ENCODE measurements at regions not wholly inside any gene's neighbourhood (a gene's known extent, or its start where the extent isn't known, plus 50 kb on each side); places are given as distances from the start of the nearest gene placed in this dataset.
"Not testable (repeated sequence)": the region's sequence is repeated elsewhere in the genome, so short reads cannot be mapped to it uniquely, and the experiment has no call there.

DNA sequence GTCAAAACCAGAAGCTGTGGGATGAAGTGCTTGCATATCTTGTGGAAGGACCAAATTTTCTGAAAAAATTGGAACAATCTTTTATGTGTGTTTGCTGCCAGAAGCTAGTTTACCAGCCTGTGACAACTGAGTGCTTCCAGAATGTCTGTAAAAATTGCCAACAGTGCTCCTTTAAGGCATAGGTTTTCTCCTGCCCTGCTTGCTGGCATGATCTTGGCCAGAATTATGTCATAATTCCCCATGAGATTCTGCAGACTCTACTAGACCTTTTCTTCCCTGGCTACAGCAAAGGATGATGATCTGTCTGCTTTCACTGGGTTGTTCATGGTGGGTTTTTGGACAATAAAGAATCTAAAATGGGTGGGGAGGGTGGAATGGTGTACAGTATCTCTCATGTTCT lies 196.3 kb upstream of the ZCCHC13 start:
- no peak overlapping the region for H3K27ac ChIP-seq (ENCODE audit: low read length in 2 of 2)
- Mint-ChIP-seq H3K9me3 (ENCODE audit: insufficient read depth) (no peaks in the 10 kb centered on the region), H3K4me3 (no peak overlapping the region), H3K27ac (no peak overlapping the region), H3K27me3 (no peaks in the 10 kb centered on the region), H3K4me1 (no peaks in the 10 kb centered on the region)
- no peak overlapping the region for H3K4me2 ChIP-seq (replicated peaks; ENCODE audit: low read depth, low read length, poor library complexity, severe bottlenecking)
- H3K36me3 ChIP-seq (replicated peaks in 1 of 2; ENCODE audit: control extremely low read depth in 1 of 2, control insufficient read depth in 1 of 2, extremely low read depth in 1 of 2, insufficient read depth in 2 of 2, low read length in 1 of 2) = no peaks in the 10 kb centered on the region
- intact Hi-C loops (cut with micrococcal nuclease) = no loop called here
- POLR2A ChIA-PET = no interaction called here
- H3K27me3 ChIP-seq (replicated peaks in 1 of 4; ENCODE audit: control extremely low read depth in 1 of 4, control insufficient read depth in 3 of 4, insufficient read depth in 4 of 4, low read length in 3 of 4) = no peaks in the 10 kb centered on the region
- no peak overlapping the region for H3K9ac ChIP-seq (ENCODE audit: low read length)
- no peak overlapping the region for H2AFZ ChIP-seq (ENCODE audit: insufficient read depth, low read depth, low read length, poor library complexity, severe bottlenecking)
- ATAC-seq (ENCODE audit: low read depth) (no peak), DNase-seq (no peak)
- H3K4me1 ChIP-seq (ENCODE audit: control insufficient read depth in 2 of 2, insufficient read depth in 2 of 2, low read length in 2 of 2) = no peaks in the 10 kb centered on the region
- TF ChIP-seq EZH2 (IDR thresholded peaks at IDR 0.05; ENCODE audit: borderline replicate concordance, insufficient read depth, low read depth, low read length, poor library complexity, severe bottlenecking) = no peak
- TF ChIP-seq, protein P1, sequence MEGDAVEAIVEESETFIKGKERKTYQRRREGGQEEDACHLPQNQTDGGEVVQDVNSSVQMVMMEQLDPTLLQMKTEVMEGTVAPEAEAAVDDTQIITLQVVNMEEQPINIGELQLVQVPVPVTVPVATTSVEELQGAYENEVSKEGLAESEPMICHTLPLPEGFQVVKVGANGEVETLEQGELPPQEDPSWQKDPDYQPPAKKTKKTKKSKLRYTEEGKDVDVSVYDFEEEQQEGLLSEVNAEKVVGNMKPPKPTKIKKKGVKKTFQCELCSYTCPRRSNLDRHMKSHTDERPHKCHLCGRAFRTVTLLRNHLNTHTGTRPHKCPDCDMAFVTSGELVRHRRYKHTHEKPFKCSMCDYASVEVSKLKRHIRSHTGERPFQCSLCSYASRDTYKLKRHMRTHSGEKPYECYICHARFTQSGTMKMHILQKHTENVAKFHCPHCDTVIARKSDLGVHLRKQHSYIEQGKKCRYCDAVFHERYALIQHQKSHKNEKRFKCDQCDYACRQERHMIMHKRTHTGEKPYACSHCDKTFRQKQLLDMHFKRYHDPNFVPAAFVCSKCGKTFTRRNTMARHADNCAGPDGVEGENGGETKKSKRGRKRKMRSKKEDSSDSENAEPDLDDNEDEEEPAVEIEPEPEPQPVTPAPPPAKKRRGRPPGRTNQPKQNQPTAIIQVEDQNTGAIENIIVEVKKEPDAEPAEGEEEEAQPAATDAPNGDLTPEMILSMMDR (IDR thresholded peaks at IDR 0.05) = no peak
- CTCF ChIA-PET = no interaction called here
- no peaks in the 10 kb centered on the region for H4K20me1 ChIP-seq (ENCODE audit: control insufficient read depth, insufficient read depth, low read length, poor library complexity, severe bottlenecking)
- peaks cover 0 to 10% (median 0%) of the 10 kb centered on the region in 3 donors for H3K9me3 ChIP-seq (ENCODE audit: control extremely low read depth in 1 of 3, control insufficient read depth in 2 of 3, insufficient read depth in 1 of 3, low read length in 2 of 3)
- no peak overlapping the region for H3K4me3 ChIP-seq (ENCODE audit: control extremely low read depth in 1 of 5, extremely low read depth in 1 of 5, insufficient read depth in 1 of 5, low read depth in 2 of 5, low read length in 4 of 5)
- H3K79me2 ChIP-seq (ENCODE audit: control insufficient read depth, insufficient read depth, low read length) = no peaks in the 10 kb centered on the region

DNA sequence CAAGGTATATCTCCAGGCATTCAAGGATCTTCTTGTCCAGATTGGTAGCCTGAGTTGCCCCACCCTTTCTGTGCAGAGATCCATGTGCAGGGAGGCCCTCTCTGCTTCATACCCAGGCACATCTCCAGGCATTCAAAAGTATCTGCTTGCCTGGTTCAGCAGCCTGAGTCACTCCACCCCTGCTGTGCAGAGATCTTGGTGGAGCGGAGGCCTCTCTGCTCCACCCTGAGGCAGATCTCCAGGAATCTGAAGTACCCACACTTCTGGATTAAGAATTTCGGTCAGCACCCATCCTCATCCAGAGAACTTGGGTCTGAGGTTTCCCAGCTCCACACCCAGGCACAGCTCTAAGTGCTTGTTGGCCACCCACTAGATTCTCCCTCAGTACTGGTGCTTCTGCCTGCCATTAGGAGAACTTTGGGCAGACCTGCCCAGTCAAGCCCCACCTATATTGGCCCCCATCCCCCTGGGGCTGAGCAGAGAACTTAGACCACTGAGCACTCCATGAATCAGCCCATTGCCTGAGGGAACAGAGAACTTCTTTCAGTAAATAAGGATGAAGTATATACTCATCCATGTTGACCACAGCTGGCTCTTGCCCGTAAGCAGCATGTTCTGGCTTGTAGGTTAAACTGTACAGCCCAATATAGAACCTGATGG lies 199.5 kb upstream of the ZCCHC13 start:
- Histone ChIP-seq H3K27ac (ENCODE audit: low read length in 2 of 2) (no peak overlapping the region), H3K27me3 (replicated peaks in 1 of 4; ENCODE audit: control extremely low read depth in 1 of 4, control insufficient read depth in 3 of 4, insufficient read depth in 4 of 4, low read length in 3 of 4) (no peaks in the 10 kb centered on the region), H3K9ac (ENCODE audit: low read length) (no peak overlapping the region), H3K4me2 (replicated peaks; ENCODE audit: low read depth, low read length, poor library complexity, severe bottlenecking) (no peak overlapping the region), H3K9me3 (ENCODE audit: control extremely low read depth in 1 of 3, control insufficient read depth in 2 of 3, insufficient read depth in 1 of 3, low read length in 2 of 3) (peaks cover 0 to 14% (median 0%) of the 10 kb centered on the region in 3 donors), H2AFZ (ENCODE audit: insufficient read depth, low read depth, low read length, poor library complexity, severe bottlenecking) (no peak overlapping the region), H3K4me1 (ENCODE audit: control insufficient read depth in 2 of 2, insufficient read depth in 2 of 2, low read length in 2 of 2) (no peaks in the 10 kb centered on the region), H3K36me3 (replicated peaks in 1 of 2; ENCODE audit: control extremely low read depth in 1 of 2, control insufficient read depth in 1 of 2, extremely low read depth in 1 of 2, insufficient read depth in 2 of 2, low read length in 1 of 2) (no peaks in the 10 kb centered on the region), H3K4me3 (ENCODE audit: control extremely low read depth in 1 of 5, extremely low read depth in 1 of 5, insufficient read depth in 1 of 5, low read depth in 2 of 5, low read length in 4 of 5) (no peak overlapping the region), H4K20me1 (ENCODE audit: control insufficient read depth, insufficient read depth, low read length, poor library complexity, severe bottlenecking) (no peaks in the 10 kb centered on the region), H3K79me2 (ENCODE audit: control insufficient read depth, insufficient read depth, low read length) (no peaks in the 10 kb centered on the region)
- no peaks in the 10 kb centered on the region for H3K27me3 Mint-ChIP-seq
- ChIA-PET POLR2A (no interaction called here), CTCF (no interaction called here)
- no peaks in the 10 kb centered on the region for H3K4me1 Mint-ChIP-seq
- TF ChIP-seq EZH2 (IDR thresholded peaks at IDR 0.05; ENCODE audit: borderline replicate concordance, insufficient read depth, low read depth, low read length, poor library complexity, severe bottlenecking) = no peak
- TF ChIP-seq, protein P1 (IDR thresholded peaks at IDR 0.05) = no peak
- ATAC-seq (ENCODE audit: low read depth) = no peak
- intact Hi-C loops (cut with micrococcal nuclease) = no loop called here
- 95% methylated on average over 2 of the region's 3 CpGs for WGBS (ENCODE audit: insufficient coverage)
- no peaks in the 10 kb centered on the region for H3K9me3 Mint-ChIP-seq (ENCODE audit: insufficient read depth)
- no peak overlapping the region for H3K4me3 Mint-ChIP-seq
- H3K27ac Mint-ChIP-seq = no peak overlapping the region
- no peak for DNase-seq

DNA sequence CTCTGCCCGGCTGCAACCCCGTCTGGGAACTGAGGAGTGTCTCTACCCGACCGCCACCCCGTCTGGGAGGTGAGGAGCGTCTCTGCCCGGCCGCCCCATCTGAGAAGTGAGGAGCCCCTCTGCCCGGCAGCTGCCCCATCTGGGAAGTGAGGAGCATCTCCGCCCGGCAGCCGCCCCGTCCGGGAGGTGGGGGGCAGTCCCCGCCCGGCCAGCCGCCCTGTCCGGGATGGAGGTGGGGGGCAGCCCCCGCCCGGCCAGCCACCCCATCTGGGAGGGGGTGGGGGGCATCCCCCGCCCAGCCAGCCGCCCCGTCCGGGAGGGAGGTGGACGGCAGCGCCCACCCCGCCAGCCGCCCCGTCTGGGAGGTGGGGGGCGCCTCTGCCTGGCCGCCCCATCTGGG lies 205.6 kb upstream of the ZCCHC13 start:
- H3K36me3 ChIP-seq (replicated peaks in 1 of 2; ENCODE audit: control extremely low read depth in 1 of 2, control insufficient read depth in 1 of 2, extremely low read depth in 1 of 2, insufficient read depth in 2 of 2, low read length in 1 of 2); H3K27me3 Mint-ChIP-seq; H3K9me3 Mint-ChIP-seq (ENCODE audit: insufficient read depth); H3K9ac ChIP-seq (ENCODE audit: low read length); H3K4me2 ChIP-seq (replicated peaks; ENCODE audit: low read depth, low read length, poor library complexity, severe bottlenecking); H3K4me3 ChIP-seq (ENCODE audit: control extremely low read depth in 1 of 5, extremely low read depth in 1 of 5, insufficient read depth in 1 of 5, low read depth in 2 of 5, low read length in 4 of 5); POLR2A ChIA-PET; H3K79me2 ChIP-seq (ENCODE audit: control insufficient read depth, insufficient read depth, low read length); H3K27ac ChIP-seq (ENCODE audit: low read length in 2 of 2); H2AFZ ChIP-seq (ENCODE audit: insufficient read depth, low read depth, low read length, poor library complexity, severe bottlenecking); H3K4me1 Mint-ChIP-seq; intact Hi-C loops (cut with micrococcal nuclease); CTCF ChIA-PET; H3K27me3 ChIP-seq (replicated peaks in 1 of 4; ENCODE audit: control extremely low read depth in 1 of 4, control insufficient read depth in 3 of 4, insufficient read depth in 4 of 4, low read length in 3 of 4); H3K27ac Mint-ChIP-seq; DNase-seq; H3K4me3 Mint-ChIP-seq; H3K4me1 ChIP-seq (ENCODE audit: control insufficient read depth in 2 of 2, insufficient read depth in 2 of 2, low read length in 2 of 2); ATAC-seq (ENCODE audit: low read depth); H4K20me1 ChIP-seq (ENCODE audit: control insufficient read depth, insufficient read depth, low read length, poor library complexity, severe bottlenecking): not testable (repeated sequence)
- 87% methylated on average over 3 of the region's 31 CpGs for WGBS (ENCODE audit: insufficient coverage)
- peaks cover 0 to 11% (median 0%) of the 10 kb centered on the region in 3 donors for H3K9me3 ChIP-seq (ENCODE audit: control extremely low read depth in 1 of 3, control insufficient read depth in 2 of 3, insufficient read depth in 1 of 3, low read length in 2 of 3)
